ENCODE measurements at regions not wholly inside any gene's neighbourhood (a gene's known extent, or its start where the extent isn't known, plus 50 kb on each side); places are given as distances from the start of the nearest gene placed in this dataset.

GRCh38 chr3:110749006-110749405 lies 322.6 kb upstream of the NECTIN3 start (continued):
- no peak for TF ChIP-seq ZNF75A (CRISPR knock-in tag; IDR thresholded peaks at IDR 0.05)
- TF ChIP-seq GABPB2 (CRISPR knock-in tag; conservative IDR thresholded peaks at IDR 0.05), result no peak
- TF ChIP-seq ZBTB34 (CRISPR knock-in tag; IDR thresholded peaks at IDR 0.05), result no peak
- TF ChIP-seq SAFB (IDR thresholded peaks at IDR 0.05; ENCODE audit: borderline replicate concordance, low read depth, low read length), result no peak

- Histone ChIP-seq H3K4me1 (replicated peaks in 1 of 2; ENCODE audit: control insufficient read depth in 2 of 2, insufficient read depth in 2 of 2, low read length in 2 of 2) (no peaks in the 10 kb centered on the region), H3K4me2 (ENCODE audit: insufficient read depth, low read length) (no peak overlapping the region), H3K27me3 (ENCODE audit: control insufficient read depth in 2 of 2, insufficient read depth in 2 of 2, low read length in 2 of 2) (no peaks in the 10 kb centered on the region), H3K9me1 (ENCODE audit: control insufficient read depth, insufficient read depth, low read length) (no peaks in the 10 kb centered on the region), H2AFZ (ENCODE audit: low read depth, low read length) (no peak overlapping the region), H3K9me3 (replicated peaks; ENCODE audit: control insufficient read depth, insufficient read depth, low read depth, low read length) (no peaks in the 10 kb centered on the region), H3K36me3 (ENCODE audit: control insufficient read depth, insufficient read depth, low read length) (no peaks in the 10 kb centered on the region), H3K4me3 (no peak overlapping the region), H3K9ac (ENCODE audit: insufficient read depth in 1 of 2, low read depth in 2 of 2, low read length in 2 of 2) (no peak overlapping the region), H4K20me1 (replicated peaks; ENCODE audit: control insufficient read depth, insufficient read depth, low read length) (no peaks in the 10 kb centered on the region), H3K27ac (ENCODE audit: extremely low read depth, low read depth, low read length) (no peak overlapping the region), H3K79me2 (ENCODE audit: control insufficient read depth, insufficient read depth, low read length) (no peaks in the 10 kb centered on the region)
- in situ Hi-C loops (cut with MboI) (no loop called here), intact Hi-C loops (cut with micrococcal nuclease) (no loop called here)
- DNase-seq (ENCODE audit: extremely low read depth in 1 of 4, low spot score in 3 of 4) (no peak), ATAC-seq (no peak), FAIRE-seq (no peak)
- ChIA-PET POLR2A (no interaction called here), CTCF (ENCODE audit: low intra/inter-chr PET ratio) (no interaction called here)
- BruUV-seq (replicated peaks), result no TSS peak
- TF ChIP-seq ZNF518B (CRISPR knock-in tag; IDR thresholded peaks at IDR 0.05), result no peak
- no peak for TF ChIP-seq ZNF79 (CRISPR knock-in tag; IDR thresholded peaks at IDR 0.05; ENCODE audit: low read depth)
- TF ChIP-seq, protein P1, sequence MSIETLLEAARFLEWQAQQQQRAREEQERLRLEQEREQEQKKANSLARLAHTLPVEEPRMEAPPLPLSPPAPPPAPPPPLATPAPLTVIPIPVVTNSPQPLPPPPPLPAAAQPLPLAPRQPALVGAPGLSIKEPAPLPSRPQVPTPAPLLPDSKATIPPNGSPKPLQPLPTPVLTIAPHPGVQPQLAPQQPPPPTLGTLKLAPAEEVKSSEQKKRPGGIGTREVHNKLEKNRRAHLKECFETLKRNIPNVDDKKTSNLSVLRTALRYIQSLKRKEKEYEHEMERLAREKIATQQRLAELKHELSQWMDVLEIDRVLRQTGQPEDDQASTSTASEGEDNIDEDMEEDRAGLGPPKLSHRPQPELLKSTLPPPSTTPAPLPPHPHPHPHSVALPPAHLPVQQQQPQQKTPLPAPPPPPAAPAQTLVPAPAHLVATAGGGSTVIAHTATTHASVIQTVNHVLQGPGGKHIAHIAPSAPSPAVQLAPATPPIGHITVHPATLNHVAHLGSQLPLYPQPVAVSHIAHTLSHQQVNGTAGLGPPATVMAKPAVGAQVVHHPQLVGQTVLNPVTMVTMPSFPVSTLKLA (conservative IDR thresholded peaks at IDR 0.05), result no peak
- TF ChIP-seq SOX6 (IDR thresholded peaks at IDR 0.05), result no peak
- TF ChIP-seq SPI1 (IDR thresholded peaks at IDR 0.05; ENCODE audit: borderline replicate concordance, low read depth, low read length), result no peak
- TF ChIP-seq MCM2 (IDR thresholded peaks at IDR 0.05; ENCODE audit: low read depth), result no peak
- no peak for TF ChIP-seq ZNF3 (CRISPR knock-in tag; IDR thresholded peaks at IDR 0.05)
- TF ChIP-seq, protein P2, sequence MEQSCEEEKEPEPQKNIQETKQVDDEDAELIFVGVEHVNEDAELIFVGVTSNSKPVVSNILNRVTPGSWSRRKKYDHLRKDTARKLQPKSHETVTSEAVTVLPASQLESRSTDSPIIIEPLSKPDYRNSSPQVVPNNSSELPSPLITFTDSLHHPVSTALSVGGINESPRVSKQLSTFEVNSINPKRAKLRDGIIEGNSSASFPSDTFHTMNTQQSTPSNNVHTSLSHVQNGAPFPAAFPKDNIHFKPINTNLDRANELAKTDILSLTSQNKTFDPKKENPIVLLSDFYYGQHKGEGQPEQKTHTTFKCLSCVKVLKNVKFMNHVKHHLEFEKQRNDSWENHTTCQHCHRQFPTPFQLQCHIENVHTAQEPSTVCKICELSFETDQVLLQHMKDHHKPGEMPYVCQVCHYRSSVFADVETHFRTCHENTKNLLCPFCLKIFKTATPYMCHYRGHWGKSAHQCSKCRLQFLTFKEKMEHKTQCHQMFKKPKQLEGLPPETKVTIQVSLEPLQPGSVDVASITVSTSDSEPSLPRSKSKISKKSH (CRISPR knock-in tag; IDR thresholded peaks at IDR 0.05), result no peak
- no peak for TF ChIP-seq NONO (IDR thresholded peaks at IDR 0.05; ENCODE audit: low read depth in 2 of 2, low read length in 1 of 2)
Measured at GRCh38 chr3:110750201-110750600, 321.4 kb upstream of the NECTIN3 start.

All from K562 (cell line).